HFF-Myc (cell line): ENCODE measurements at regions not wholly inside any gene's neighbourhood (a gene's known extent, or its start where the extent isn't known, plus 50 kb on each side); places are given as distances from the start of the nearest gene placed in this dataset.

ENCODE experiments used
- DNase-seq: peaks from one replicate; pipeline ENCODE4 v3.0.0-alpha.2; 2011; ENCODE audit warnings: low read depth; ENCODE audit errors: extremely low read depth
- H3K4me3 ChIP-seq: replicated peaks from 2 replicates; pipeline ENCODE4 v1.5.1; 2011; ENCODE audit warnings: low read depth, mild to moderate bottlenecking, control low read depth, low read length
- TF ChIP-seq, protein P1 (sequence below): IDR thresholded peaks from 2 replicates; pipeline ENCODE4 v1.5.1; 2012; ENCODE audit warnings: mild to moderate bottlenecking, low read depth, low read length, control low read depth; ENCODE audit errors: missing control alignments

DNA sequence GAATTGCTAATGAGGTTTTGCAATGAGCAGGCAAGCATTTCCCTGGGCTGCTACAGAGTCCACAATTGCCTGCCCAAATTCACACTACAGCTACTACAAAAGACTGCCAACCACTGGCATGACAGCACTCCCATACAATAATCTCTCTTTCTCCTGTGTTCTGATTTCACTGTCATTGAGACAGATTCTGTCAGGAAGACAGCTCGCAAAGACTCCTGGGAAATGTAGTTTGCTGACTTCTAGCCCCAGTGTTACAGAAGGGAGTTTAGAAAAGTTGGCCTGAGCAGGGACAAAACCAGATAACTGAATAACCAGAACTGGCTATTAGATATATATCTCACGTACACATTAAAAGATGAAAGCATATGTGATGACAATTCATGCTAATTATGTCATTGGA, 1231.3 kb upstream of the PRKX start:
- DNase-seq = no peak
- H3K4me3 ChIP-seq = no peak overlapping the region
- TF ChIP-seq, protein P1, sequence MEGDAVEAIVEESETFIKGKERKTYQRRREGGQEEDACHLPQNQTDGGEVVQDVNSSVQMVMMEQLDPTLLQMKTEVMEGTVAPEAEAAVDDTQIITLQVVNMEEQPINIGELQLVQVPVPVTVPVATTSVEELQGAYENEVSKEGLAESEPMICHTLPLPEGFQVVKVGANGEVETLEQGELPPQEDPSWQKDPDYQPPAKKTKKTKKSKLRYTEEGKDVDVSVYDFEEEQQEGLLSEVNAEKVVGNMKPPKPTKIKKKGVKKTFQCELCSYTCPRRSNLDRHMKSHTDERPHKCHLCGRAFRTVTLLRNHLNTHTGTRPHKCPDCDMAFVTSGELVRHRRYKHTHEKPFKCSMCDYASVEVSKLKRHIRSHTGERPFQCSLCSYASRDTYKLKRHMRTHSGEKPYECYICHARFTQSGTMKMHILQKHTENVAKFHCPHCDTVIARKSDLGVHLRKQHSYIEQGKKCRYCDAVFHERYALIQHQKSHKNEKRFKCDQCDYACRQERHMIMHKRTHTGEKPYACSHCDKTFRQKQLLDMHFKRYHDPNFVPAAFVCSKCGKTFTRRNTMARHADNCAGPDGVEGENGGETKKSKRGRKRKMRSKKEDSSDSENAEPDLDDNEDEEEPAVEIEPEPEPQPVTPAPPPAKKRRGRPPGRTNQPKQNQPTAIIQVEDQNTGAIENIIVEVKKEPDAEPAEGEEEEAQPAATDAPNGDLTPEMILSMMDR = no peak

DNA sequence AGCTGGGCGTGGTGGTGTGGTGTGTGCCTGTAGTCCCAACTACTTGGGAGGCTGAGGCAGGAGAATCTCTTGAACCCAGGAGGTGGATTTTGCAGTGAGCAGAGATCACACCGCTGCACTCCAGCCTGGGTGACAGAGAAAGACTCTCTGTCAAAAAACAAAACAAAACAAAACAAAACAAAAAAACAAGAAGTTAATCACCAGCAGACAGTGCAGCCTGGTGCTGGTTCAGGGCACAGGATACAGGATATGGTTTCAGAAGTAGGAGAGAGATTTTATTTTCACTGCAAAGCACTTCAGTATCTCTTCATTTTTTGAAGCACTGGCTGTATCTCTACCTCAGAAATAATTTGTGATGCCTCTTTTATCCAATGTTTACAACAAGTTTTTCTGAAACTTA, 1222.9 kb upstream of the PRKX start:
- no peak overlapping the region for H3K4me3 ChIP-seq
- TF ChIP-seq, protein P1 = no peak
- DNase-seq = no peak

DNA sequence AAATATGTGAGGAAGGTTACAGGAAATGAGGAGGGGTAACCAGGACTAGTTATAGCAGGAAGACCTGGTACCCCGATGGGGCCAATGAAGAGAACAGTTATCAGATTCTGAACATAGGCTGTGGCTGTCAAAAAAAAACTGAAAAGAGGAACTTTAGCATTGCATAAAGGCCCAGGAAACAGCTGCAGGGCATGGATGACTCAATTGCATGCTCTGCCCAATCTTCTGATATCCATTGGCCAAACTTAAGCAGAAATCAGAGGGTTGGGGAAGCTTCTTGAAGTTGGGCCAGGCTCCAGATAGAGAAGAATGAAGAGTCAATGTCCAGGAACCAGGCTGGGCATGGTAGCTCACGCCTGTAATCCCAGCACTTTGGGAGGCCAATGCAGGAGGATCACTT, 1222.4 kb upstream of the PRKX start:
- no peak for DNase-seq
- no peak overlapping the region for H3K4me3 ChIP-seq
- TF ChIP-seq, protein P1 = no peak

DNA sequence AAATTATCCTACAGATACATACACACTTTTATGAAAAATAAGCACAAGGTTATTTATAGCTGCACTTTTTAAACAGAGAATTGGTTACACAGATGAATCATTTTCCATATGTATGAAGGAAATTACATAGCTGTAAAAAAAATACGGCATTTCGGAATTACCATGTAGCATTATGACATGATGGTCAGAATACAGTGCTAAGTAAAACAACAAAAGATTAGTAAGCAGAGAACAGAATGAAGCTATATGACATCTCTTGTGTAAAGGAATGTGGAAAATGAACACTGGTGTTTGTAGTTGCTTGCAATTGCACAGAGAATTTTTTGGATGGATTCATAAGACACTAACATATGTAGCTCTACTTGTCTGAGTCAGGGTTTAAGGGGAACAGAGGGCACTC, 1222.0 kb upstream of the PRKX start:
- TF ChIP-seq, protein P1 = no peak
- DNase-seq = no peak
- no peak overlapping the region for H3K4me3 ChIP-seq

DNA sequence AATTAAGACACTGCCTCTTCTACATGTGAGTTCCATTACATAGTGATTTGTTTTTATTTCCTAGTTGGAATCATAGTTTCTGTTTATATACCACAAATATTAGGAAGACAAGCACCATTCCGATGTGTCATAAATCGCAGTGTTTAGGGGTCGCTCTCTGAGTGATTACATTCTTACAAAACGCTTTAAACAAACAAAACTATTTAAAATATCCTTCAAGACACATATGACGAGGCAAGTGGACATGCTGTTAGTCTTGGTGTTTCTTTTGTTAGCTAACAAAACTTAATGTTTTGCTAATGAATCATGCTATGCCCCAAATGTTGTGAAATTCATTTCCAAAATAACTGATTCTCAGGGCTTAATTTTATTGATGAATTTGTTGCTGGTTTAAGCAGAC, 1219.3 kb upstream of the PRKX start:
- TF ChIP-seq, protein P1 = no peak
- DNase-seq = no peak
- H3K4me3 ChIP-seq = no peak overlapping the region

DNA sequence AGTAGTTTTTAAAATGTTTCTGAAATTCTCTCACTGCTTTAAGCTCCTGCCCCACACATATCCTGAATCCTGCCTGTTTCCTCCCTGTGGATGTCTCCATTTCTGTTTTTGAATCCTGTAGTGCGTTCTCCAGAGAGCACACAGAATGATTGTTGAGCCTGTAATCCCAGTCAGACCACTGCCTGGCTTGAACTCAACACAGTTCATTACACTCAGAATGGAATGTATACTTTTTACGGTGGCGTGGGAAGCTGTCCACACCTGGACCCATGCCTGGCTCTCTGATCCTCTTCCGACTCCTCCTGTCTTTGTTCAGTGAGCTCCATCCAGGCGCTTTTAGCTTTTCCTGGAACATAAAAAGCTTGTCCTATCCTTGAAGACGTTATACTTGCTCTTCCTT, 1217.0 kb upstream of the PRKX start:
- TF ChIP-seq, protein P1 = no peak
- no peak for DNase-seq
- no peak overlapping the region for H3K4me3 ChIP-seq

DNA sequence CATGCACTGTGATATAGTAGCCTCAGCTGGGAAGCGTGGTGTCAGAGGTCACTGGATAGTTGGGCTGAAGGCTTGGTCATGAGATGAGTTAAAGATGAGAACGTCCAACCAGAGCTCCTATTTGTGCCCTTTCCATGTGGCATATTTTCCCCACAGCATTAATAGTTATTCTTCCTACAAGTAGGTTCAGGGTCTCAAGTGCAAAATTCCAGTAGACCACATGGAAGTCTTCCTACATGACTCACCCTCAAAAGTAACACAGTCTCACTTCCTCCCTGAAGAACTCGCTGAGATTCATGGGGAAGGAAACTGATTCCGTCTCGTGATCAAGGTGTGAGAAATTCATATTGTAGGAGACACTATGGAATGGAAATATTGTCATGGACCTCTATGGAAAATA, 1212.5 kb upstream of the PRKX start:
- no peak for DNase-seq
- TF ChIP-seq, protein P1 = no peak
- H3K4me3 ChIP-seq = no peak overlapping the region
